ENCODE measurements at regions not wholly inside any gene's neighbourhood (a gene's known extent, or its start where the extent isn't known, plus 50 kb on each side); places are given as distances from the start of the nearest gene placed in this dataset.

DNA sequence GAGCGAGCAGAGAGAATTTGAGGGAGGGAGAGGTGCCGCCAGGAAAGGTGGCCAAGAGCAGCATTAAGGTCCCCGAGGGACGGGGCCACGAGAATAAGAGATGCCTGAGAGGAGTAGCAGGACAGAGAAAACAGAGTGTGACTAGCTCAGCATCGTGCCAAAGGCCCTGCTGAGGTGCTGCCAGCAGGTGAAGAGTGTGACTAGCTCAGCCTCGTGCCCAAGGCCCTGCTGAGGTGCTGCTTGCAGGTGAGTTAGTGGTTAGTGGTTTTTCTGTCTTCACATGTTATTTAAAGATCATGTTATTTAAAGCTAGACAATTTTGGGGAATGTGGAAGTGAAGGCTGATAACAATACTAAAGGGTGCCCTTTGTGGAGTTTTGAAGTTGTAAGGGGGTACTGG, 464.5 kb upstream of the FAT1 start:
- no peaks in the 10 kb centered on the region for H3K27me3 Mint-ChIP-seq
- H3K27ac Mint-ChIP-seq, result no peak overlapping the region
- H3K4me1 Mint-ChIP-seq (ENCODE audit: low read depth), result no peaks in the 10 kb centered on the region
- peaks cover 11% of the 10 kb centered on the region for H3K9me3 Mint-ChIP-seq
- DNase-seq, result no peak
- no peaks in the 10 kb centered on the region for H3K36me3 Mint-ChIP-seq (ENCODE audit: low read depth)
- H3K4me3 Mint-ChIP-seq, result no peak overlapping the region

DNA sequence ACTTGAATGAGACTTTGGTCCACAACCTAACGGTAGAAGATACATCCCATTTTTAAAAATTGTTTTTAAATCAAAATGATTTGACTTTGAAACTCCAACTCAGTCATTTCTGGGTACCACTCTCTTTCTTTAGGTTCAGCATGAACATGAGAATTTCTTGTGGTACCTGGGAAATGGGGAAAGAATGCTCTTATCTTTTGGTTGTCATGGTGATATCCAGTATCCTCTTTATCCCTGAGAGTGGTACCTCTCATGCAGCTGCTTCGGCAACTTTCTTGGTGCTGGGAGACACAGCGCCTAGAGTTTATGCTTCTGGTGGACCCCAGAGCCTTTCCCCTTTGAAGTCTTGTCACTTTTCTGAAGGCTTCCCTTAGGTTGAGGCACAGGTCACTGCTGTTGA, 465.1 kb upstream of the FAT1 start:
- Mint-ChIP-seq H3K27me3 (no peaks in the 10 kb centered on the region), H3K36me3 (ENCODE audit: low read depth) (no peaks in the 10 kb centered on the region), H3K27ac (no peak overlapping the region), H3K4me1 (ENCODE audit: low read depth) (no peaks in the 10 kb centered on the region), H3K4me3 (no peak overlapping the region), H3K9me3 (peaks cover 7% of the 10 kb centered on the region)
- DNase-seq, result no peak

DNA sequence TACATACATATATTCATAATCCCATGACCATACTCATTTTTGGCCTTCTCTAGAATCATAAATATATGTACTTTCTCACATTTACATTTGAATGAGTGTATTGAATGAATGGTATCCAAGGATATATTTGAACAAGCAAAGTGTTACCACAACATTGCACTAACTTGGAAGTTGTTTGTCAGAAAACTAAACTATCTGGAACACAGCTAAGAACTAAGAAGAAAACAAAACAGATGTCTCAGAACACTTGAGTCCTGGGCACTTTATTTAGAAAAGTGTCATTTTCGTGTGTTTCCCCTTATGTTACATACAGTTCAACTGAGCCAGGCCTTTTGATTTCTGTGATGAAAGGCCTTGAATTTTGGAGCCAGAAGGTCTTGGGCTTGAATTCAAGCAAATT, 466.7 kb upstream of the FAT1 start:
- no peaks in the 10 kb centered on the region for H3K4me1 Mint-ChIP-seq (ENCODE audit: low read depth)
- no peaks in the 10 kb centered on the region for H3K27me3 Mint-ChIP-seq
- no peak for DNase-seq
- no peak overlapping the region for H3K4me3 Mint-ChIP-seq
- H3K27ac Mint-ChIP-seq, result no peak overlapping the region
- peaks cover 7% of the 10 kb centered on the region for H3K9me3 Mint-ChIP-seq
- no peaks in the 10 kb centered on the region for H3K36me3 Mint-ChIP-seq (ENCODE audit: low read depth)

DNA sequence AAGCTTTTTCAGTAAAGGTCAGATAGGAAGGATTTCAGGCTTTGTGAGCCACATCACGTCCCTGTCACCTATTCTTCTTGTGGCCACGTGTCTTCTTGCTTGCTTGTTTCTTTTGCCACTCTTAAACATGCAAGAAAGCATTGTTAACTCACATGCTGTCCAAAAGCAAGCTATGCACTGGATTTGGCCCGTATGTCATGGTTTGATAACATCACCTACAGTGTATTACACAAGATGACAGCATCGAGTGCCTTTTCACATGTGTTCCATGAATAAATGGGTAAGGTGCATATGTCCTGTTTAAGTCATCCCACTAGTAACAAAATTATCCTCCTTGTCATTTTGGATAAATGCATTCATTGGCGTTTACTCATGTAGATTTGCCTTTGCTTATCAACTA, 468.0 kb upstream of the FAT1 start:
- Mint-ChIP-seq H3K4me1 (ENCODE audit: low read depth) (no peaks in the 10 kb centered on the region), H3K36me3 (ENCODE audit: low read depth) (no peaks in the 10 kb centered on the region), H3K4me3 (no peak overlapping the region), H3K27me3 (no peaks in the 10 kb centered on the region), H3K27ac (no peak overlapping the region), H3K9me3 (peaks cover 7% of the 10 kb centered on the region)
- no peak for DNase-seq

DNA sequence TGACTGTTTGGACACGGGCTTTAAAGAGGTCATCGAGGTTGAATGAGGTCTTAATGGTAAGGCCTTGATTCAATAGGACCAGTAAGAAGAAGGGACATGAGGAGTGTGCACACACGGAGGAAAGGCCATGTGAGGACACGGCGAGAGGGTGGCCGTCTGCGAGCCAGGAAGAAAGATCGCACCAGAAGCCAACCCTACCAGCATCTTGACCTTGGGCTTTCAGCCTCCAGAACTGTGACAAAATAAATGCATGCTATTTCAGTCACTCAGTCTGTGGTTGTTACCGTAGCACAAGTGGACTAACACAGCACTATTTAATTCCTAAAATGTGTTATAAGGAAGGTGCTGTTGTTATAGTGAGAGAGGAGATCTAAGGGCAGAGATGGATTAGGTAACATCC, 468.6 kb upstream of the FAT1 start:
- Mint-ChIP-seq H3K9me3 (peaks cover 7% of the 10 kb centered on the region), H3K27ac (no peak overlapping the region), H3K4me3 (no peak overlapping the region), H3K27me3 (no peaks in the 10 kb centered on the region), H3K4me1 (ENCODE audit: low read depth) (no peaks in the 10 kb centered on the region), H3K36me3 (ENCODE audit: low read depth) (no peaks in the 10 kb centered on the region)
- DNase-seq, result no peak

DNA sequence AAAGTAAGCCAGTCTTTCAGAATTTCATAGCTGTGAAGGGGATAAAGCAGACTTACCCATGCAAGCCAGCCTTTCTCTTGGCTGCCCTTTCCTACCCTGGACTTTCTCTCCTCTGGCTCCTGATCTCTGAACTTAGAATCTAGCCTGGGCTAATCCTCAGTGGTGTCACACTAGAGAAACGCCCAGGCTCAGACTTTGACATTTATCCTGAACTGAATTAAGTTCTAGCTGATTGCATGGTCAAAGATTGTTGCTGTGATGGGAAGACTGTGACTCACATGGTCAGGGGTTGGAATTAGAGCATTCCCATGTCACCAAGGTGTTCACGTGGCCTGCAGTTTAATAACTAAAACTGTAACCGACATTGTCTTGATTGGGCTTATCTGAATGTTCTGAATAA, 469.5 kb upstream of the FAT1 start:
- Mint-ChIP-seq H3K4me1 (ENCODE audit: low read depth) (no peaks in the 10 kb centered on the region), H3K27me3 (no peaks in the 10 kb centered on the region), H3K27ac (no peak overlapping the region), H3K9me3 (peaks cover 7% of the 10 kb centered on the region), H3K36me3 (ENCODE audit: low read depth) (no peaks in the 10 kb centered on the region), H3K4me3 (no peak overlapping the region)
- DNase-seq, result no peak

DNA sequence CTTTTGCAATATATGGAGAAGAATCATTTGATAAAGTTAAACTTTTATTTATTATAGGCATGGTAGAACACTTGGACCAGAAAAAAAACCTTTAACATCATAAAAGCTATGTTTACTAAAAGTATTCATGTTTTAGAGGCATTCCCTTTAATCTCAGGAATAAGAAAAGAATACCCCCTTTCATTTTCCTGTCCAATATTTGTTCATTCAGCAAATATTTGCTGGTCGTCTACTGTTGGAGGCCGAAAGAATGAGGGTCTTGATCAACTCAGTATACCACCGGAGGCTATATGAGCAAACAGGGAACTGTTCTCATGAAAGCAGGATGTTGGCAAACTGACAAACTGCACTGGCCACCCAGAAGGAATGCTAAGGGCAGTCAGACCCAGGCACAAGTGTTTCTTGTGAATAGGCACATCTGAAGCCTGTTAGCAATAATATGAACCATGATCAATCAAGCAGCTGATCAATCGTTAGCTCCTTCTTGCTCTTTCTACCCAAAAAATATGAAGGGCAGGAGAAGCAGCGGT, 480.8 kb upstream of the FAT1 start:
- H3K27me3 Mint-ChIP-seq, result no peaks in the 10 kb centered on the region
- DNase-seq, result no peak
- no peak overlapping the region for H3K27ac Mint-ChIP-seq
- H3K9me3 Mint-ChIP-seq, result peaks cover 17% of the 10 kb centered on the region
- H3K4me1 Mint-ChIP-seq (ENCODE audit: low read depth), result no peaks in the 10 kb centered on the region
- H3K36me3 Mint-ChIP-seq (ENCODE audit: low read depth), result no peaks in the 10 kb centered on the region
- H3K4me3 Mint-ChIP-seq, result no peak overlapping the region

DNA sequence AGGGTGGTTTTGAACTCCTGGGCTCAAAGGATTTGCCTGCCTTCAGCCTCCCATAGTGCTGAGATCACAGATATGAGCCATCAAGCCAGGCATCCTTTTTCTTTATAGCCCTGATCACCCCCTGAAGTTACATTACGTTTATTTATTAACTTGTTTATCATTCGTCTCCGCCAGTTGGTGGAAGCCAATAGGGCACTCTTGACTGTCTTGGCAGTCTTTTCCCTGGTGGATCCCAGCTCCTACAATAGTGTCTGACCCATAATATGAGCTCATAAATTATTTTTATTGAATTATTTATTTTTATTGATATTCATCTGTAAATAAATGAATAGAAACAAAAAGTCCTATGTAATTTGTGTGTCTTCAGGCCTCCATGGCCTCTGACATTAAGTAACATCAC, 484.3 kb upstream of the FAT1 start:
- Mint-ChIP-seq H3K4me3 (no peak overlapping the region), H3K4me1 (ENCODE audit: low read depth) (no peaks in the 10 kb centered on the region), H3K36me3 (ENCODE audit: low read depth) (no peaks in the 10 kb centered on the region), H3K27ac (no peak overlapping the region), H3K27me3 (no peaks in the 10 kb centered on the region), H3K9me3 (peaks cover 23% of the 10 kb centered on the region)
- DNase-seq, result no peak

DNA sequence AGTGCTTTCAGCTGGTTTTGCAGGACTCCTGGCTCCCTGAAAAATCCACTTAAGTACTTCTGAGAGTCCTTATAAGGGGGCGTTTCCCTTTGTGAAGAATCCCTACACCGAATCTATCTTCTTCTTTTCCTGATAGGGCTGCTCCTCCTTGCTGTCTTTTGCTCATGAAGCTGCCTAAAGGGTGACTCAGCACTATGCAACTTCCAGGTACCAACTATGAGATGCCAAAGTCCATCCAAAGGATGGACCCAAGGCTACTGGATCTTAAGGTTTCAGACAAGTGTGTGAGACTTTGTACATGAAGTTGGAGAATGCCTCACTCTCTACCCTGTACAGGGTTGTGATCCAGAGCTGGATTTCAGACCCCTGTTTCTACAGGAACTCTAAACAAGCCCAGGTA, 485.0 kb upstream of the FAT1 start:
- Mint-ChIP-seq H3K4me1 (ENCODE audit: low read depth) (no peaks in the 10 kb centered on the region), H3K36me3 (ENCODE audit: low read depth) (no peaks in the 10 kb centered on the region), H3K27ac (no peak overlapping the region), H3K9me3 (peaks cover 27% of the 10 kb centered on the region), H3K27me3 (no peaks in the 10 kb centered on the region), H3K4me3 (no peak overlapping the region)
- DNase-seq, result no peak

DNA sequence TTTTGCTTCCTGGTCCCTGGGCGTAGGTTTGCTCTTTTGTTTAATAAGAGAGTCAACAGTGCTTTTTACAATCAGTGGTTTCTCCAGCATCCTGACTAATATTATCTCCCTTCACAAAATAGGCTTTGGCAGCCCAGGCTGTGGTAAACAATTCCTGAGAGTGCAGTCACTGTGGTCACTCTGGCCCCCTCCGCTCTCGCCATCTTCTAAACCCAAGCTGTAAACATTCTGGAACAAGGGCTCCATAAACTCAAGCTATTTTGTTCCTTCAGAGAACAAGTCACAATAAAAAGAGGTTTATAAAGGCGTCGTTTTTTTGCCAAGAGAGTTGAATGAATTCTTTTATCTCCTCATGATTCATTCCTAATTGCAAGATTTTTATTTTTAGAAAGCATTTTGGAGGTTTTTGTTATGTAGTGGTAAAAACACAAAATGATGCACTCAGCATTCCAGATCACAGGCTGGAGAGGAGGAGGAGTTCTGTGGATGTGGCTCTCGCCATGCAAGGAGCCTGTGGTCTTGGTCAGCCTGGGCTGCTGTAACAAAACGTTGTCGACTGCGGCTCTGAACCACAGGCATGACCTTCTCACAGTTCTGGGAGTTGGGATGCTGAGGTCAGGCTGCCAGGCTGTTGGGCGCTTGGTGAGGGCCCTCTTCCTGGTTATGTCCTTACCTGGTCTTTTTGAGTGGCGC, 486.4 kb upstream of the FAT1 start:
- Mint-ChIP-seq H3K27me3 (no peaks in the 10 kb centered on the region), H3K4me1 (ENCODE audit: low read depth) (no peaks in the 10 kb centered on the region), H3K36me3 (ENCODE audit: low read depth) (no peaks in the 10 kb centered on the region), H3K27ac (no peak overlapping the region), H3K4me3 (no peak overlapping the region), H3K9me3 (peaks cover 24% of the 10 kb centered on the region)
- DNase-seq, result no peak

DNA sequence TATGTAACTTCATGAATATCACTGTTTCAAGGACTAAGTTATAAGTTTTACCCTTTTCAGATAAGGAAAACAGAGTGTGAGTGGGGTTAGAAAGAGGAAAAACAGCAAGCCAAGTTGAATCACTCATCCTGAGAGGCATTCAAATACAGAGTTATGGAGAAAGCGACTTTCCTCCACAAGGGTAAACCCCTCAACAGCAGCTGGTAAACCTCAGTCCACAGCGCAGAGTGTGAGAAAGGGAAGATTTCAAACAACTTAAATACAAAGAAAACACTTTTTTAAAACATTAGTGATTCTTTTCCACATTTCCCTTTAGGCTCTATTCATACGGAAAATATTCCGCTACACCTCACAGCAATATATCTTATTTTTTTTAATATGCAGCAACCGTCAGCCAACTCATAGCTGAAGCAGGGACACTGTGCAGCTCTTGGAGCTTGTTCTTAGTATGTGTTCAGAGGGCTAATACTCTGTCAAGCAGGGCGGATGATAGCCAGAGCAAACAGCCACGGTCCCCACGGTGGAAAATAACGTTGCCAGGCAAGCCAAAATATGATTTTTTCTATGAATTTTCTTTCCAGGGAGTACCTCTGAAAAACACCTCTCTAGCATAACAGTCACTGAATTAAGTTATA, 488.9 kb upstream of the FAT1 start:
- no peaks in the 10 kb centered on the region for H3K36me3 Mint-ChIP-seq (ENCODE audit: low read depth)
- no peak for DNase-seq
- H3K4me3 Mint-ChIP-seq, result no peak overlapping the region
- no peaks in the 10 kb centered on the region for H3K27me3 Mint-ChIP-seq
- H3K9me3 Mint-ChIP-seq, result peaks cover 27% of the 10 kb centered on the region
- H3K4me1 Mint-ChIP-seq (ENCODE audit: low read depth), result no peaks in the 10 kb centered on the region
- no peak overlapping the region for H3K27ac Mint-ChIP-seq

DNA sequence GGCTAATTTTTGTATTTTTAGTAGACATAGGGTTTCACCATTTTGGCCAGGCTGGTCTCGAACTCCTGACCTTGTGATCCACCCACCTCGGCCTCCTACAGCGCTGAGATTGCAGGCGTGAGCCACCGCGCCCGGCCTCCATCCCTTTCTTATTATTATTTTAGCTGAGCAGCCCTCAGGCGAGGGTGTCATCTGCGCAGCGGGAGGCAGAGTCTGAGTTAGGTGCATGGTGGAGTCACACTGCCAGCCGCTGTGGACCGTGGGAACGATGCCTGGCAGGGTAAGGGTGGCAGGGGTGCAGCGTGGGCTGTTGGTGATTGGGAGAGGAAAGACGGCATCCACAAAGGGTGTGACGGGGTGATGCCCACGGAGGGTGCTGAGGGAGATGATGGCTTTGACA, 491.8 kb upstream of the FAT1 start:
- peaks cover 20% of the 10 kb centered on the region for H3K9me3 Mint-ChIP-seq
- no peaks in the 10 kb centered on the region for H3K36me3 Mint-ChIP-seq (ENCODE audit: low read depth)
- H3K27me3 Mint-ChIP-seq, result no peaks in the 10 kb centered on the region
- no peaks in the 10 kb centered on the region for H3K4me1 Mint-ChIP-seq (ENCODE audit: low read depth)
- no peak overlapping the region for H3K27ac Mint-ChIP-seq
- no peak for DNase-seq
- no peak overlapping the region for H3K4me3 Mint-ChIP-seq

DNA sequence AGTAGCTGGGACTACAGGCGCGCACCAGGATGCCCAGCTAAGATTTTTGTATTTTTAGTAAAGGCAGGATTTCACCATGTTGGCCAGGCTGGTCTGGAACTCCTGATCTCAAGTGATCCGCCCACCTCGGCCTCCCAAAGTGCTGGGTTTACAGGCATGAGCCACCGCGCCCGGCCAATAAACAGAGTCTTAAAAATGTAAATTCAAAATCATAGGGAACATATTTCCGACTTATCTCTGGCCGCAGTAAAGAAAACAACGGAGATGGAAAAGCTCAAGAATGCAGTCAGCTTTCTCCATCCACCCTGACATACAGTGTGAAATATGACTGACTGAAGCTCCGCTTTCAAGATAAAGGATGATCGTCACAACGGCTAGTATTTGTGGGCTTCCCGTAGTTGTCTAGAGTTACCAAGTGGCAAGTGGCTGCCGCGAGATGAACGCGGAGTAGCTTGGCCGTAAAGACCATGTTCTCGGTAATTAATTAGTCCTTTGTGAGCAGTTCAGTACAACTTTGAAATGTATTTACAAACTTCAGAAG, 495.1 kb upstream of the FAT1 start:
- Mint-ChIP-seq H3K9me3 (peaks cover 13% of the 10 kb centered on the region), H3K27me3 (no peaks in the 10 kb centered on the region), H3K4me3 (no peak overlapping the region), H3K4me1 (ENCODE audit: low read depth) (no peaks in the 10 kb centered on the region), H3K36me3 (ENCODE audit: low read depth) (no peaks in the 10 kb centered on the region), H3K27ac (no peak overlapping the region)
- no peak for DNase-seq

DNA sequence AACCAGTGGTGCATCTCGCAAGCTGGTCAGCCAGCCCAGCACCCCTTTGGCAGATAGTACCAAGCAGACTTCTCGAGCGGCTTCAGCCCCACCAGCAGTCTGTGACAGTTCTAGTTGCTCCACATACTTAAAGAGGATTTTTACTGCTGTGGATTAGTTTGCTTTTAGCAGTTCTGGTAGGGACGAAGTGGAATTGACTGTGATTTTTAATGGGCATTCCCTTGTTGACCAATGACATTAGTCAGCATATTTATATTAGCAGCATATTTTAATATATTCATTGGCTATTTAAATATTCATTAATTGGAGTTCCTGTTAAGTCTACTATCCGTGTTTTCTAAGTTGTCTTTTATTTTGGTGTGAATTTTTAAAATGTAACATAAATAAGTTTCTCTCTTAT, 500.9 kb upstream of the FAT1 start:
- no peaks in the 10 kb centered on the region for H3K4me1 Mint-ChIP-seq (ENCODE audit: low read depth)
- no peak overlapping the region for H3K27ac Mint-ChIP-seq
- H3K4me3 Mint-ChIP-seq, result no peak overlapping the region
- no peaks in the 10 kb centered on the region for H3K36me3 Mint-ChIP-seq (ENCODE audit: low read depth)
- peaks cover 20% of the 10 kb centered on the region for H3K9me3 Mint-ChIP-seq
- DNase-seq, result no peak
- no peaks in the 10 kb centered on the region for H3K27me3 Mint-ChIP-seq

DNA sequence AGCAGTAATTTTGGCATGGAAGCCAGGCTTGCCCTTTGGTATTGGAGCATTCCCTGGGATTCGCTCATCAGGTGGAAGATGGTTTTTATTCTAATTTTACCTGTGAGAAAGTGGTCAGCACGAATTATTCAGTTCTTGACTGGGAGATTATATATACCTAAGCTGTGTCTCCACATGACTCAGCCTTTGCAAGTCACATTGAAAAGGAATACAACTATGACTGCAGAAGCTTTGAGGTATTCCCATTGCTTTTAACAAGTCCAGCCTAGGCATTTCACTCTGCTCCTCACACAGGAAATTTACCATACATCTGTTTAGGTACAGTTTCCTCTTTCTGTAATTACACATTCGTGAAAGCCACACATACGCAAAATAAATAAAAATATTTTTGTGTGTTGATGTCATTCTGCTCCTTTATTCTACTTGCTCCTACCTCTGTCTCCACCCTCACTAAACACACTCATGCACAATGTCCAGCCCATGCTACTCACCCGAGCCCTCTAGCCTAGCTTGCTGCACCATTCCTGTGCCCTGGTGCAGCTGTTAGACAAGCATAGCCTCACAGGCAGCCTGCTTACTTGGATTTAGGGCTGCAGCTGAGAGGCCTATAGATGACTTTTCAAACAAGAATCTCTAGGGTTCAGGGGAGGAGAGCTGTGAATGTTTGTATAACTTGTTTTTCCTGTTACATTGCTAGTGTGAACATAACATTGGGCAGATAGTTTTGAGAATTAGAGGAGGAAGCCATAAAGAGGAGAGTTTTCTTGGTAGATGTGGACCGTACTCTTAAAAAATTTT, 504.4 kb upstream of the FAT1 start:
- DNase-seq, result no peak
- H3K9me3 Mint-ChIP-seq, result peaks cover 24% of the 10 kb centered on the region
- H3K27ac Mint-ChIP-seq, result no peak overlapping the region
- no peaks in the 10 kb centered on the region for H3K27me3 Mint-ChIP-seq
- H3K4me3 Mint-ChIP-seq, result no peak overlapping the region
- H3K36me3 Mint-ChIP-seq (ENCODE audit: low read depth), result no peaks in the 10 kb centered on the region
- no peaks in the 10 kb centered on the region for H3K4me1 Mint-ChIP-seq (ENCODE audit: low read depth)
